ENCODE measurements at regions not wholly inside any gene's neighbourhood (a gene's known extent, or its start where the extent isn't known, plus 50 kb on each side); places are given as distances from the start of the nearest gene placed in this dataset.
A peak's percentile ranks its signal among the peaks of the same experiment; 100 is the strongest.

DNA sequence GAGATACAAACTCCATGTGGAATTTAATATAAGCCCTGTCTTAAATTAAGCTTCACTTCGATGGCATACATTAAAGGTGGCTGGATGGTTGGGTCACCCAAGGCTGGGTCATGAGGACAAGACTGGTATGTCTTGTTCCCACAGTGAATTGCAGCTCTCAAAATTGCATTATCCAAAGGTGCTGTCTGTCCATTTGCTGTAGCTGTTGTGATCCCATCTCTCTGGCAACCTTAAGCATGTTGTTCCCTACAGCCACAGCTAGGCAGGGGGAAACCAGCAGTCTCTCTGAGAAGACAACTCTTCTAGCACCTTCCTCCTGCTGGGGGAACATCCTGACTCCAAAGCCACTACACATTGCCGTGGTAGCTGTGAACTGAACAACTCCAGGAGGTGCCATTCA is 187.0 kb downstream of the NUAK1 start:
- Histone ChIP-seq H3K36me3 (ENCODE audit: insufficient read depth, low read length) (no peaks in the 10 kb centered on the region), H3K9me3 (ENCODE audit: control insufficient read depth in 1 of 2, insufficient read depth in 1 of 2, low read length in 2 of 2) (no peaks in the 10 kb centered on the region), H3K4me3 (ENCODE audit: low read length) (no peak overlapping the region), H3K27ac (ENCODE audit: low read depth in 1 of 2, low read length in 2 of 2) (no peak overlapping the region), H3K27me3 (ENCODE audit: control insufficient read depth in 1 of 2, insufficient read depth in 2 of 2, low read length in 2 of 2) (peaks cover 0 to 3% of the 10 kb centered on the region in 2 experiments), H3K4me1 (ENCODE audit: insufficient read depth, low read length) (no peaks in the 10 kb centered on the region)
- TF ChIP-seq, protein P1, sequence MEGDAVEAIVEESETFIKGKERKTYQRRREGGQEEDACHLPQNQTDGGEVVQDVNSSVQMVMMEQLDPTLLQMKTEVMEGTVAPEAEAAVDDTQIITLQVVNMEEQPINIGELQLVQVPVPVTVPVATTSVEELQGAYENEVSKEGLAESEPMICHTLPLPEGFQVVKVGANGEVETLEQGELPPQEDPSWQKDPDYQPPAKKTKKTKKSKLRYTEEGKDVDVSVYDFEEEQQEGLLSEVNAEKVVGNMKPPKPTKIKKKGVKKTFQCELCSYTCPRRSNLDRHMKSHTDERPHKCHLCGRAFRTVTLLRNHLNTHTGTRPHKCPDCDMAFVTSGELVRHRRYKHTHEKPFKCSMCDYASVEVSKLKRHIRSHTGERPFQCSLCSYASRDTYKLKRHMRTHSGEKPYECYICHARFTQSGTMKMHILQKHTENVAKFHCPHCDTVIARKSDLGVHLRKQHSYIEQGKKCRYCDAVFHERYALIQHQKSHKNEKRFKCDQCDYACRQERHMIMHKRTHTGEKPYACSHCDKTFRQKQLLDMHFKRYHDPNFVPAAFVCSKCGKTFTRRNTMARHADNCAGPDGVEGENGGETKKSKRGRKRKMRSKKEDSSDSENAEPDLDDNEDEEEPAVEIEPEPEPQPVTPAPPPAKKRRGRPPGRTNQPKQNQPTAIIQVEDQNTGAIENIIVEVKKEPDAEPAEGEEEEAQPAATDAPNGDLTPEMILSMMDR (IDR thresholded peaks at IDR 0.05): no peak
- H3K4me1 Mint-ChIP-seq (ENCODE audit: low read depth): no peaks in the 10 kb centered on the region
- H3K36me3 Mint-ChIP-seq (ENCODE audit: low read depth): no peaks in the 10 kb centered on the region
- no peak overlapping the region for H3K27ac Mint-ChIP-seq
- no peak for ATAC-seq (ENCODE audit: poor library complexity)
- ChIA-PET POLR2A (no interaction called here), CTCF (no interaction called here)
- DNase-seq: no peak
- H3K27me3 Mint-ChIP-seq: peaks cover 9% of the 10 kb centered on the region
- intact Hi-C loops (cut with DNase I, micrococcal nuclease): no loop called here
- no peak overlapping the region for H3K4me3 Mint-ChIP-seq
- peaks cover 2% of the 10 kb centered on the region for H3K9me3 Mint-ChIP-seq

DNA sequence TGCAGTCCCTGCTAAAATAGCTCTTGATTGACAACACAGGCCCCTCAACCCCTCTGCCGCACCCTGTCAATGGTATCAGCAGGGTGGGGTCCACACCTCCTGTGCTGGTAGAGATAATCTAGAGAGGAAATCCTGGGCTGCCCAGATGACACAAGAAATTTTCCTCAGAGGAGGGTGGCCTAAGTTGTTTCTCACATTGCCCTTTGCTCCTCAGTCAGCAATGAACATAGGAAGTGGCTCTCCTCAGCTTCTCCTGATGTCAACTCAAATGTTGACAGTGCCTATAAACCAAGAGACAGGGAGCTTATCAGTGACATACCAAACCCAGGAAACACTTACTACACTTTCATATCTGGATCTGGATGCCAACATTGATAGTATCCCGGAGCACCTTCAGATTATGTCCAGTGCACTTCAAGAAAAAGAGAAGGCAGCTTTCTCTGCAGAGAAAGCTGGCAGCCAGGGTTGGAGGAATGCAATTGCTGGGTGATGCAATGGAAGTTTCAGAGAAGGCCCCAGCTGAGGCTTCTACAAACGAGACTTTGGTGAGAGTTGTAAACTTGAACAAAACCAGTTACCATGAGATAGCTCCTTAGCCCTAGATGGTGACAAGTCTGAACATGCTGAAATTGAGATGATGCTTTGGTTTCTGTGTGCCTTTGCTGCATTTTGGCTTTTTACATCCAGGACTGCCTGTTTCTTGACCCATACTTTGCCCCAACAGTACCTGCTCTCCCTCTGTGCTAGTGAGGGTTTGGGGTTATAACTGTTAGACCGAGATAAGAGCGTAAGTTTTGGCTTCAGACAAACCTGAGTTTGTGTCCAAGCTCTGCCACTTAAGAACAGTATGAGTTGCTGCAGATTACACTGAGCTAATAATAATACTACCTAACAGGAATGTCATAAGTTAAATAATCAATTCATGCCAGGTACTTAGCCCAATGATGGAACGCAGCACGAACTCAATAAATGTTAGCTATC is 183.5 kb downstream of the NUAK1 start:
- Mint-ChIP-seq H3K27ac (no peak overlapping the region), H3K9me3 (no peaks in the 10 kb centered on the region), H3K4me1 (ENCODE audit: low read depth) (no peaks in the 10 kb centered on the region), H3K27me3 (peaks cover 17% of the 10 kb centered on the region), H3K36me3 (ENCODE audit: low read depth) (no peaks in the 10 kb centered on the region), H3K4me3 (no peak overlapping the region)
- no peaks in the 10 kb centered on the region for H3K4me1 ChIP-seq (ENCODE audit: insufficient read depth, low read length)
- POLR2A ChIA-PET: no interaction called here
- intact Hi-C loops (cut with DNase I, micrococcal nuclease): no loop called here
- no peak overlapping the region for H3K27ac ChIP-seq (ENCODE audit: low read depth in 1 of 2, low read length in 2 of 2)
- CTCF ChIA-PET: no interaction called here
- ATAC-seq (ENCODE audit: poor library complexity) (no peak), DNase-seq (peak in 1 of 14 experiments; percentile 11)
- H3K36me3 ChIP-seq (ENCODE audit: insufficient read depth, low read length): no peaks in the 10 kb centered on the region
- TF ChIP-seq, protein P1 (IDR thresholded peaks at IDR 0.05): no peak
- H3K4me3 ChIP-seq (ENCODE audit: low read length): no peak overlapping the region
- peaks cover 0 to 3% of the 10 kb centered on the region in 2 experiments for H3K27me3 ChIP-seq (ENCODE audit: control insufficient read depth in 1 of 2, insufficient read depth in 2 of 2, low read length in 2 of 2)
- H3K9me3 ChIP-seq (ENCODE audit: control insufficient read depth in 1 of 2, insufficient read depth in 1 of 2, low read length in 2 of 2): no peaks in the 10 kb centered on the region

GRCh38 chr12:105955976-105956375 is 182.8 kb downstream of the NUAK1 start:
- POLR2A ChIA-PET: no interaction called here
- CTCF ChIA-PET: no interaction called here
- Mint-ChIP-seq H3K27ac (no peak overlapping the region), H3K36me3 (ENCODE audit: low read depth) (no peaks in the 10 kb centered on the region), H3K27me3 (peaks cover 17% of the 10 kb centered on the region), H3K4me3 (no peak overlapping the region), H3K4me1 (ENCODE audit: low read depth) (no peaks in the 10 kb centered on the region), H3K9me3 (no peaks in the 10 kb centered on the region)
- intact Hi-C loops (cut with DNase I, micrococcal nuclease): no loop called here
- Histone ChIP-seq H3K9me3 (ENCODE audit: control insufficient read depth in 1 of 2, insufficient read depth in 1 of 2, low read length in 2 of 2) (no peaks in the 10 kb centered on the region), H3K27ac (ENCODE audit: low read depth in 1 of 2, low read length in 2 of 2) (no peak overlapping the region), H3K36me3 (ENCODE audit: insufficient read depth, low read length) (no peaks in the 10 kb centered on the region), H3K4me3 (ENCODE audit: low read length) (no peak overlapping the region), H3K4me1 (ENCODE audit: insufficient read depth, low read length) (no peaks in the 10 kb centered on the region), H3K27me3 (ENCODE audit: control insufficient read depth in 1 of 2, insufficient read depth in 2 of 2, low read length in 2 of 2) (peaks cover 0 to 3% of the 10 kb centered on the region in 2 experiments)
- ATAC-seq (ENCODE audit: poor library complexity) (no peak), DNase-seq (no peak)
- TF ChIP-seq, protein P1 (IDR thresholded peaks at IDR 0.05): no peak

Measured in CD4-positive, alpha-beta T cell (primary cell).